Left lobe of liver (tissue), 2 donors: ENCODE measurements at regions not wholly inside any gene's neighbourhood (a gene's known extent, or its start where the extent isn't known, plus 50 kb on each side); places are given as distances from the start of the nearest gene placed in this dataset.
"Not testable (repeated sequence)": the region's sequence is repeated elsewhere in the genome, so short reads cannot be mapped to it uniquely, and the experiment has no call there.

Experiments used
- ATAC-seq: fragments of 200-7000 bp; cut with Tn5 transposase; one replicate; pipeline ENCODE4 v1.9.1; 2020; ENCODE audit warnings: mild to moderate bottlenecking, moderate library complexity
- DNase-seq: peaks from one replicate; pipeline ENCODE4 v3.0.0-alpha.2; 2020; ENCODE audit warnings: low spot score
- donor health status: DM: no; HTN: no; CAD: no; lungs with moderate emphysema.
- donor health status: DM: no; HTN: yes; CAD: no.

DNA sequence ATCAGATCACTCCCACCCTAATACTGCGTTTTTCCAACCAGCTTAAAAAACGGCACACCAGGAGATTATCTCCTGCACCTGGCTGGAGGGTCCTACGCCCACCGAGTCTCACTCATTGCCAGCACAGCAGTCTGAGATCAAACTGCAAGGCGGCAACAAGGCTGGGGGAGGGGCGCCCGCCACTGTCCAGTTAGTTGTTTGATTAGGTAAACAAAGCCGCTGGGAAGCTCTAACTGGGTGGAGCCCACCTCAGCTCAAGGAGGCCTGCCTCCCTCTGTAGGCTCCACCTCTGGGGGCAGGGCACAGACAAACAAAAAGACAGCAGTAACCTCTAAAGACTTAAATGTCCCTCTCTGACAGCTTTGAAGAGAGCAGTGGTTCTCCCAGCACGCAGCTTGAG is 463.0 kb upstream of the CADM1 start:
- DNase-seq, ATAC-seq: not testable (repeated sequence)

DNA sequence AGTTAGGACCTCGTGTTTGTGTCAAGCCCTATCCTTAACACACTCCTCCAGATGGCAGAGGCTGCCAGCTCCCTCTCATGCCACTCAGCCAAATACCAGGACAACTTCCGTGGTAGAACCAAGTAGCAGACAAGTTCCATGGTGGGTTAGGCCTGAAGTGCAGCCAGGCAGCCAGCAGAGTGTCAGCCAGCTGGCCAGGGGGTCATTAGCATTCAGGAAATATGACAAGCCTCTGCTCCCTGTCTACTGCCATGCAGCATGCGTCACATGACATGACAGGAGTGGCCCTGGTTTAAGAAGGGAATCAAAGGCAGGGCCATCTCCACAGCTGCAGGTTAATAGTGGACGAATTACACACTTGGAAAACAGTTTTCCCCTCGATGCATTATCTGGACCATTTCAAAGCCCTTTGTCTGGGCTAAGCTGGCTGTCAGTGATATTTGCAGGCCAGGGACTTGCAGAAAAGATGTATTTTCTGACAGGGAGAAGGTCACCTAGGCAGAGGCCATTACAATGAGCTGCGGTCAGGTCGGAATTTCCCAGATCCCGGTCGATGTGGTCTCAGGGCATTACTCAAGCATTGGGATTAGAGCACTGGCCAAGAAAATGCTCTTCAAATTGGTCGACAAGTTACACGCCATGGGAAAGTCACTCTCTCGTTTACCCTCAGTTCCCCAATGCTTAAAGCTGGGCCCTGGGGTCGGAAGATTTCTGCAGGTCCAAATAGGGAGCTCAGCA is 461.7 kb upstream of the CADM1 start:
- DNase-seq (no peak), ATAC-seq (peak; percentile 31)

DNA sequence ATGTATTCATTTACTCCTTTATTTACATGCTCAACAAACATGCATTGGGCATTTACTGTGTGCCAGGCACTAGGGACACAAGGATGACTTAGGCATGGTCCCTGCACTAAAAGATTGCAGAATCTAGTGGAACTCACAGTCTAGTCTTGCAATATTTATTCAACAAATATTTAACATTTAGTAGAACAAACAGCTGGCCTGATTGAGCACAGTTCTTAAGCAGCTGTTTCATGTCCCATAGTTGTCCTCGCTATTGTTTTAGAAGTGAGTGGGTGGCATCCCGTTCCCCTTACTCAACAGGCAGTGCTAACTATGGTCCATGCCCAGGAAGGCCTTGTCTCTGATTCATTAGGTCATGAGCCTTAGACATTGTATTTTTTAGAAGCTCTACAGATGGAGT is 459.9 kb upstream of the CADM1 start:
- DNase-seq, result no peak
- ATAC-seq, result peak; percentile 87

DNA sequence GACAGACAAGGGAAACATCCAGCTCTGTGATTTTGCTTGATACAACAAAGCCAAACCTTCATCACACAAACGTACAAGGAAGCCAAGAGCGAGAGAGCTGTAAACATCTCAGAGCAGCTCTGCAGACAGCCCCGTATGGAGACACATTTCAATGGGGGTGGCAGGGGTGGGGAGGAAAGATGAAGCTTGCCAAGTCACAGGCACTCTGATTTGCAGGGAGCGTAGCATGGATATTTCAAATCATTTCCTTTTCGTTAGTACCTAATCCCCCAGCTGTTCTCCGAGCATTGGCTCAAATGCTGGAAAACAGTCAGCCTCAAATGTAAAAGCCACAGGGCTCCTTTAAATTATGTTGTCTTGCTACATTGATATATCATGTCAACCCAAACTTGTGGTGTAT is 458.9 kb upstream of the CADM1 start:
- no peak for ATAC-seq

DNA sequence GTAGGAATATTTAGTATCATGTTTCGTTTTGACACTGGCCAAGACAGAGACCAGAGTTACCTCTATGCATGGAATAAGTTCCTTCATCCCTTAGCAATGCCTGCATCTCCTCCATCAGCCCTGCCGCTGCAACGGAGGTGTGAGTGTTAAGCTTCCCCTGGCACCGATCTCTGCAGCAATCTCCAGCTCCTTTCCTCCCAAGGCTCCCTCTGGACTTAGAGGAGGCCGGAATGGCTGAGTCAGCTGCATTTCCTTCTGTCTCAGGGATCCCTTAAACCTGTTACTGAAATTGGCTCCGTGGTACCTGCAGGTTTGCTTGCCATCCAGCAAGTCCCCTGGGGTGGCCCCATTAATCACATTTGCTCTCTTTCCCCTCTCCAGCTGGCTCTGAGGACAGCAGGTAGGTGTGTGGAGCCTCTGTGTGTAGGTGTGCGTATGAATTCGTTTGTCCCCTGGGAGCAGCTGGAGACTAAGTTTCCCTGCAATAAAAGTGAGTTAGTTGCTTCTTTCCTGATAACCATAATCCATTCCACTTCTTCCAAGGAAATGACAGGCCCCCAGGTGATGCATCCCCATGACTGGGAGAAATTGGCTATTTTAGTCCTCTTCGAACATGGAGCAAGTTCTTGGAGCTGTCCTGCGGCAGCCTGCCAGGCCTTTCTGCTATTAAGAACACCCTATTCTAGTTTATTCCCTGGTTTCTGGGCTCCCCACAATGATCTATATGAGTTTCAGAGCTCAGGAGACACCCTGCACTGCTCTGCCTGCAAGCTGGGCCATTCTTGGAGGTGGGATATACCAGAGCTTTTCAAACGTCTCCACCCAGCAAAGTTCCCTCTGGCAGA is 457.2 kb upstream of the CADM1 start:
- ATAC-seq (no peak), DNase-seq (no peak)

More for the DNA sequence above, 458.9 kb upstream of the CADM1 start:
- DNase-seq, result no peak

DNA sequence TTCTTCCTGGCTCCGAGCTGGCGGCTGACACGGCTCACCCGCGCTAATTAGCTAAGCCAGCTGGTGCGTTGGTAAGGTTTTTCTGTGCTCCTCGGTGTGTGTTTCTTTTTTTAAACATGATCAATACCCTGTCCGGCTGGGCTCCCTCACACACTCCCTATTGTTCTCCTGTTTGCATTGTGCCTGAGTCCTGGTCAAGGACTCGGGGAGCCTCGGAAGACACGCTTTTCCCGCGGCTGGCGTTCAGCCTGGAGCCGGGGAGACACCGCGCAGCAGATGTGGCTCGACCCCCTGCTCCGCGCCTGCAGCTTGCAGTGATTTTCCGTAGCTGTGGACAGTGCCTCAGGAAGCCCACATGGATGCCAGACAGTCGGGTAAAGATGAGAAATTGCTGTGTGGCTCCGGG is 454.9 kb upstream of the CADM1 start:
- no peak for DNase-seq
- no peak for ATAC-seq

DNA sequence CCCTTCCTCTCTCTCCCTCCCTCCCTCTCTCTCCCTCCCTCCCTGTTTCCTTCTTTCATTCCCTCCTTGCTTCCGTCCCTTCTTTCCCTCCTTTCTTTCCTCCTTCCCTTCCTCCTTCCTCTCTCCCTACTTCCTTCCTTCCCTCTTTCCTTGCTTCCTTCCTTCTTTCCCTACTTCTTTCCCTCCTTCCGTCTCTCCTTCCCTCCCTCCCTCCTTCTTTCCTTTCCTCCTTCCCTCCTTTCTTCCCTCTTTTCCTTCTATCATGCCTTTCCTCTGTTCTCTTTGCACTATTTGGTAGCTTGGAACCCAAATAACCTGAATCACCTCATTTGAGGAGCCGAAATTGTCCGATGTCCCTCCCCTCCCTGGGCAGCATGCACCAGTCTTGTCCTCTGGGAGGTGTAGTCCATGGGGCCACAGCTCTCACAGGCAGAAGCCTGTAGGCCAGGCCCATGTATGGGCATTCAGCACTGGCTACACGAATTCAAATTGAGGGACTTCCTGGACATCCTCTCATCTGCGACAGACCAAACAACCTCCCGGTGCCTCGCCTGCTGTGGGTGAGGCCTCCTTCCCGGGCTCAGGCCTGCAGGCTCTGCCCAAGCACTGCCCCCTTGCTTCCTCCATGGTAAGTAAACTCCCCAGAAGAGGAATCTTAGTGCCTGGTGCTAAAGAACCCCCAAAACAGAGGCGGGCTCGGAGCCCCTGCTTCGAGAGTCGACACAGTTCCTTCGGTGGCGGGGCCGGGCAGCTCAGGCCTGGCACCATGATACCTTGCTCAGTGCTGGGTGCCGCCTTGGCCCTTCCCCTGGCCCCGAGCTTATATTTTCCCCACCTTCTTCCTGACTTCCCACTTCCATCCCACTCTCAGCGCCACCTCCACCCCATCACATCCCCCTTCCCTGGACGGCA is 454.1 kb upstream of the CADM1 start:
- DNase-seq (no peak), ATAC-seq (no peak)

DNA sequence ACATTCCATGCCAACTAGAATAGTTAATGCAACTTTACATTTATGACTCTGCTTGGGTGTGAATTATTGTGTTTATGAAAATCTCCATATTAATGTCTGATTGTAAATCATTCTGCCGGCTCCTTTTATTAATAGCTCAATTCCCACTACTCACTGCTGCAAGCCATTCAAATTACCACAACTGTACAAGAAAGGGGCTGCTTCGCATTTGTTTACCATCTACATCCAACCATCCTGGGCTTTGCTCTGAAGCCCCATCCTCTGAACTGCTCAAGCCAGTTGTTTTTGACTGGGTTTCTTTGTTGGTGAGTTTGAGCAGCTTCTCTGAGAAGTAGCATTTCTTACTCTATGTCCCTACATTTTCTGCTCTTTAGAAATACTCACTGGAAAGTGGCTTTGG is 451.6 kb upstream of the CADM1 start:
- ATAC-seq (no peak), DNase-seq (no peak)

DNA sequence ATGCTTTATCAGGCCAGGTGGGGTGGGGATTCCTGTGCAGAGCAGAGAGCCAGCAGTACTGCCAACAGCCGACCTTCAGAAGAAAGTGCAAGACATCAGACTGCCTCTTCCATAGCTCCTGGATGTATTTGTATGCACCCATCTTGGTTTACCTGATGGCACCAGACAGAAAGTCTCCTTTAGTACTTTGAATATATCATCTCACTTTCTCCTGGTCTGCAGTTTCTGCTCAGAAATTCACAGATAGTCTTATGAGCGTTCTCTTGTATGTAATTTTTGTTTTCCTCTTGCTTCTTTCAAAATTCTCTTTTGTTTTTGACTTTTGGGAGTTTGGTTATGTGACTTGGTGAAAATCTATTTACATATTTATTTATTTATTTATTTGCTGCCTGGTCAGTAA is 446.4 kb upstream of the CADM1 start:
- no peak for DNase-seq
- no peak for ATAC-seq

DNA sequence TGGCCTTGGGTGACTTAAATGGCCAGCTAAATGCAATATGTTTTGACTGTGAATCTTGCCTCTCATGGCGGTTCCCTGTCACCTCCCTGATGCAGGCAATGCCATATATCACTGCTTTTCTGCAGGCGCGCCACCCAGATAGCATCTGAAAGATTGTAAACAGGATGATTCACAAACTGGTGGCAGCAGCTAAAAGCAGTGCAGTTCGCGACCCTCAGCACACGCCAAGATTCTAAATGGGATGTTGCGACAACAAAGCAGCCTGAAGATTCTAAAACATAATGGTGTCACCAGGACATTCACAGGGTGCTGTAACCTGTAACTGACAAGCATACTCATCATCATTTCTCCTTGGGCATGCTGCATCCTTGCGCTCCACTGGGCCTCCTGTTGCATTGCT is 440.4 kb upstream of the CADM1 start:
- DNase-seq (no peak), ATAC-seq (no peak)

DNA sequence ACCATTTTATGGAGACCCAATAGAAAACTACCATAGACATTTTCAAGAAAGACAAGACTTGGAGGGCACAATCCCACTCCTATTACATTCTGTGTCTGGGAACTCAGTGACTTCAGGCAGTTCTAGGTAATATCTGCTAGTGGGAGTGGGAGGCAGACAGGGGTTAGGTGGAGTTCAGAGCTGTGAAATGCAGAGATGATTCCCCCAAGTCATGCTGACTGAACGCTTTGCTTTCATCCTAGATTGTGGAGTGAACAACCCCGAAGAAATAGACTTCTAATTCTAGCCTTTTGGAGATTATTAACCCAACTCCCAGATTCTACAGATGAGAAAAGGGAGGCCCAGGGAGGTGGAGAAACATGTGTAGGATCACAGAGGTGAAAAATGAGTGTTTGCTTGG is 437.8 kb upstream of the CADM1 start:
- no peak for DNase-seq

DNA sequence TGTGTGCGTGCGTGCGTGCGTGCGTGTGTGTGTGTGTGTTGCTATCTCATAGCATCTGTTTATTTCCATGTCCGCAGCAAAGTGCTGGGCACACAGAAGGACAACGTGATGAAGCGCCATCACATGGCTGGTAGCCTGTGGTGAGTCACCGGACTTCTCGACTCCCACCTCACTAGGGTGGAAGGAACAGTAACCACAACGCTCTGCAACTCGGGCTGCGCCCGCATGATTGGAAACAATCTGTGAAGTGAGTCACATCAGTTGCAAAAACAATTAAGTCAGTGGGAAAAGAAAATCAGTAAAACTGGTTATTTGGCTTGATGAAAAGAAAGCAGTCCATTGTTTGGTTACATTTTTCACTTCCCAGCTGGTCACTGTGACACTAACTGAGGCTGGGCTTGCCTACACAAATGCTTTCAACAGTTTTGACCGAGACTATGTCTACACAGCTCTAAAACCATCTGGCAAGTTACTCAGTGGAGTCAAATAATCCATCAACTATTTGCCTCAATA is 437.3 kb upstream of the CADM1 start:
- DNase-seq, result no peak
- no peak for ATAC-seq

More for the DNA sequence above, 437.8 kb upstream of the CADM1 start:
- no peak for ATAC-seq

DNA sequence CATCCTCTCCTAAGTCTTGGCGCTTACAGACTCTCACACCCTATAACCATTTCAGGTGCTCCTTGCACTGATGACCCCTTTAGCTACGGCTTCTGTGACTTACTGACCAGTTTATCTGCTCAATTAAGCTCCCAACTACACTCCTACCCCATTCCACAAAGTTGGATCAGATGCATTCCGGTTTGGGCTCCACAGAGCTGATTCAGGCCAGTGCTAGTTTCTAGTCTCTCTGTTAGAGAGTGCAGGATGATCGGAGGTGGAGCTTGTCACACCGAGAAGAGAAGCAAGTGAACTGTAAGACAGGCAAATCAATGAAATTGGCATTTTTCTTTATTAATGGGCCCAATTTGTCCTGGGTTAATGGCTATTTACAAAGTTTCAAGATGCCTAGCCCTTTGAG is 436.8 kb upstream of the CADM1 start:
- DNase-seq (no peak), ATAC-seq (no peak)

DNA sequence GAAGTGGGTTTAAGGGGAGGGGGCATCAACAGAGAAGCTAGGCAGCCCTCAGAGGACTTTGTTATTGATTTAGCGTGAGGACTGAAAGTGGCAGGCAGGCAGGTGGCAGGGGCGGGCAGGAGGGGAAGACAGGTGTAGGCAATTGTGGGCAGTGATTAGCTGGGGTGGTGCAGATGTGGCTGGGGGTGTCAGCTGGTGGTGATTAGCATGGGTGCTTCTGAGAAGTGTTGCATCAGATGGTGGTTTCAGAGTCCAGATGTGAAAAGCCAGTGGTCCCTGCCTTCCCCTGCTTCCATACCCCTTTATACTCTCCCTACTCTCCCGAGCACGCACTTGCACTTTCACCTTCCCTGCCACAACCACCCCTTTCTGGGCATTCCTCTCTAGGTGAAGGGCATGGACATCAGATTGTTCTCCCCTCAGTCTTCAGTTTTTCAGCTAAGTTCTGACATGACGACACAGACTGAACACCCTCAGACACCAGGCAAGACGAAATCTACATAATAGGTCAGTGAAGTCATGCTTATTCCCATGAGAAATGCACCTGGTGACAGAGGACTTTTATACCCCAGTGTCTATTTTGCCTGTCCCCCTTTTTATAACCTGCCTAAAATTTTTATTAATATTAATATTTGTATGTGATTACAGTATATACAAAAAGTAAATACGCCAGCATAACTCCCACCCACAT is 435.7 kb upstream of the CADM1 start:
- ATAC-seq (no peak), DNase-seq (no peak)

DNA sequence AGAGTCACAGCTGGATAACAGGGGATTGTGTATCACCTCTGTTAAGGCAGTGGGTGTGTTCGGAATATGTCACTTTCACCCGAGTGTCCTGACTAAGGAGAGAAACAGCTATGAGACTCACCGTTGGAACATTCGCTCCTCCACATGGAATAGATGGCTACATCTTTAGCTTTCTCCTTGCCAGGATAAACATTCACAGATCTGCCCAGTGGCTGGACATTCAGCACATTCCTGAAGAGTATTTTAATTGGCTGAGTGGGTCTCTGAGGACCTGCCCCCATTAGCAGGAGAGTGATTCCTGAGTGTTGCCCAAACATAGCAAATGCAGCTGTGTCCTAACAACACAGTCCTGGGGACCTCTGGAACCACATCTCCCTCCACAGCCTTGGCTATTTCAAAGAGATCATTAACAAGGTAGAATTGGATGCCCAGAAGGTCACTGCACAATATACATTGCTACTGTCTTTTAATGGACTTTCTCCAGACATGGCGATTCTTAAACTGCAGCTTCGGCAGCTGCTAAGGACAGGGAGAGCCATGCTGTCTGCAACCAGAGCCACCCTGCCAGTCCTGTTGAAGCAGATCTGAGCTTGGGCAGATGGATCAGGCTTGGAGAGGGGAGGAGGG is 435.0 kb upstream of the CADM1 start:
- ATAC-seq, result no peak
- no peak for DNase-seq

DNA sequence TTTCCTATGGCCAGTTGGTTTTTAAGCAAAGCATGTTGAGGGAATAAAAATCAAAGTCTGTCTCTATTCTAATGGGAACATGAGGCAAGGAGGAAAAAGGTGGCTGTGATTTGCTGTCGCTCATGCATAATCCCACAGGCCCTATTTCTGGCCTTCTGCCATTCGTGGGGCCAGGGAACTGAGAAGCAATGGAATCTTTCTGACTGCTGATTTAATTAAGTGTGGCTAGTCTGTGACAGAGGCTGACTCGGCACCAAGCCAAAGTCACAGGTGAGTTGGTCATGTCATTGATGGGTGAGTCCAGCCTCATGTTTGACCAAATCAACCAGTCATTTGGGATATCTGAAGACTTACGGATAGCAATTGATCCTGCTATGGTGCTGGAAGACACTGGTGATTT is 429.3 kb upstream of the CADM1 start:
- DNase-seq (no peak), ATAC-seq (no peak)

DNA sequence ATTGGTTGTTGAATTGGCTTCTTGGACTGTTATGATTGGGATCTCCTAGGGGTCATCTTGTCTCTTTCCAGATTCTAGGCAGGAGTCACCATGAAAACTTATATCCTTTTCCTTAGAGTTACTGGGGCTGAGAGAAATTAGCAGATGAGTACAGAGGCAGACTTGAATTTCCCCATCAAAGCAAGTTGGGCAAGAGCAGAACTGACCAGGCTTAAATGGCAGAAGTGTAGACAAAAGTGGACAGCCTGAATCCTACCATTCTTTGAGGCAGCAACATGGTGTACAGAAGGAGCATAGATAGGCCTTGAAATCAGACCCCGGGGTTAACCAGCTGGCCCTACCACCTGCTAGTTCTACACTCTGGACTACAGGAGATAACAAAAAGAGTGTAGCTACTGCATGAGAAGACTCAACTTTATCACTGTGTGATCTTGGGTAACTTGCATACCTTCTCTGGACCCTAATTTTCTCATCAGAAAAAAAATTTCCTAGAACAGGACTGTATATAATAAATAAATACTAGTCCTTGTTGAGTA is 427.4 kb upstream of the CADM1 start:
- ATAC-seq (no peak), DNase-seq (no peak)

DNA sequence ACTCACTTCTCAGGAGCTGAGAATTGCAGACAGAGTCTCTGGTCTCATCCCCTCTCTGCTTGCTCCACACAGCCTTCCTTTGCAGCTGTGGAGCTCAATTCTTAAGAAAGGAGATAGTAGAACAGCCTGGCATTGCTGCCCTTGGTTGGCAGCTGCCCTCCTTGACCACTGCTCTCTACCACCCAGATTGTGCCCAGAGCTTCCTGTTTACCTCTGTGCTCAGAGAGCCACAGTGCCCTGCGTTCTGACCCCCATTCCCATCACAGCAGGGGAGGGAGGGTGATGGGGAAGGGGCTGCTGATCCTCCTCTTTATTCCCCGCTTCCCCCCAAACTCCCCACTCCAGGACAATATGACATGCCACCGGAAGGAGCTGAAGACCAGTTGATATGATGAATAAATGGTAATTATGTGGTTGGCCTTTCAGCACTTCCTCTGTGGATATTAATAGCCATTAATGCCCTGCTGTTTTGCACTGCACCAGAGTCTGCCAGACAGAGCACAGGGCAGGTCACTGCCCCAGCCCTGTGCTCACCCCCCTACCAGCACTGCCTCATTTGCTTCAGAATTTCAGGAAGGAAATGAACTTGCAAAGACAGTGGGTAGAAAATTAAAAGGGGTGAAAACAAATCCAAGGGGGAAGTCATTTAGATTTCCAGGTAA is 426.8 kb upstream of the CADM1 start:
- ATAC-seq, result no peak
- no peak for DNase-seq

DNA sequence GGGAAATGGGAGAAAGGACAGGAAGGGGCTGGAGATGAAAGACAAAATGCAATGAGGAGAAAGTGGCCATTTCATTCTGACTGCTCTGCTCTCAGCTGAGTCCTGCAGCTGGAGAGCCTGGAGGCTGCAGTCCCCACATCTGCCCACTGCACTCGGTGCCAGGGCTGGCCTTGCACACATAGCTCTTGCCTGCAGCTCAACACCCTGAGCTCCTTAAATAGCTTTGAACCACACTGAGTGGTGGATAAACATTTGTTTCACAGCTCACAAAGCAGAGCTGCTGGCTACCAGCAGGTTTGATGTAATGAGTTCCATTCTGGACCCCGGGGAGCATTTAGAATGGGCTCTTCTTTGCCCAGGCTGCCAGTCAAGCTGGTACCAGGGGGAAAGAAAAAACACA is 426.1 kb upstream of the CADM1 start:
- peak; percentile 41 for ATAC-seq

More for the DNA sequence above, 426.1 kb upstream of the CADM1 start:
- DNase-seq, result no peak
